NCI-H1694 (cell line): ENCODE measurements at regions not wholly inside any gene's neighbourhood (a gene's known extent, or its start where the extent isn't known, plus 50 kb on each side); places are given as distances from the start of the nearest gene placed in this dataset.
"Not testable (repeated sequence)": the region's sequence is repeated elsewhere in the genome, so short reads cannot be mapped to it uniquely, and the experiment has no call there.

Experiments
- DNase-seq: peaks from one replicate; lab custom pipeline; 2025; lab: John Stamatoyannopoulos, UW

GRCh38 chr2:8121022-8121825 lies 560.6 kb upstream of the ID2 start:
- no peak for DNase-seq

- DNase-seq = no peak
These were observed 559.9 kb upstream of the ID2 start for GRCh38 chr2:8121826-8122513.

GRCh38 chr2:8122520-8122919 lies 559.3 kb upstream of the ID2 start:
- DNase-seq = no peak

GRCh38 chr2:8123464-8123863 lies 558.4 kb upstream of the ID2 start:
- DNase-seq = no peak

GRCh38 chr2:8125741-8126711 lies 555.8 kb upstream of the ID2 start:
- no peak for DNase-seq

GRCh38 chr2:8126783-8127182 lies 555.1 kb upstream of the ID2 start:
- no peak for DNase-seq

- DNase-seq = not testable (repeated sequence)
These were observed 550.4 kb upstream of the ID2 start for GRCh38 chr2:8131423-8131822.

- no peak for DNase-seq
These were observed 549.5 kb upstream of the ID2 start for GRCh38 chr2:8132351-8132831.

GRCh38 chr2:8132879-8133278 lies 549.0 kb upstream of the ID2 start:
- no peak for DNase-seq

GRCh38 chr2:8133363-8133762 lies 548.5 kb upstream of the ID2 start:
- no peak for DNase-seq

GRCh38 chr2:8133913-8134472 lies 547.9 kb upstream of the ID2 start:
- DNase-seq = no peak

- DNase-seq = no peak
These were observed 547.4 kb upstream of the ID2 start for GRCh38 chr2:8134473-8134932.

- no peak for DNase-seq
These were observed 546.7 kb upstream of the ID2 start for GRCh38 chr2:8134985-8135682.

- DNase-seq = no peak
These were observed 544.1 kb upstream of the ID2 start for GRCh38 chr2:8137801-8138200.

- no peak for DNase-seq
These were observed 543.3 kb upstream of the ID2 start for GRCh38 chr2:8138525-8138922.

- DNase-seq = no peak
These were observed 542.8 kb upstream of the ID2 start for GRCh38 chr2:8138923-8139667.

- DNase-seq = no peak
These were observed 542.1 kb upstream of the ID2 start for GRCh38 chr2:8139668-8140200.

- DNase-seq = no peak
These were observed 540.7 kb upstream of the ID2 start for GRCh38 chr2:8141079-8141707.

GRCh38 chr2:8141780-8142179 lies 540.1 kb upstream of the ID2 start:
- DNase-seq = no peak

- no peak for DNase-seq
These were observed 539.4 kb upstream of the ID2 start for GRCh38 chr2:8142461-8142860.
